Body of pancreas (tissue), 4 donors: ENCODE measurements at regions not wholly inside any gene's neighbourhood (a gene's known extent, or its start where the extent isn't known, plus 50 kb on each side); places are given as distances from the start of the nearest gene placed in this dataset.
"Not testable (repeated sequence)": the region's sequence is repeated elsewhere in the genome, so short reads cannot be mapped to it uniquely, and the experiment has no call there.

Source experiments
- POLR2A ChIP-seq, 3 donors: fragments of 450-650 bp; IDR thresholded peaks; one replicate each; pipeline ENCODE4 v1.6.1; 2016; ENCODE audit warnings: antibody characterized with exemption in 3 of 3, mild to moderate bottlenecking in 2 of 3
- TF ChIP-seq, protein P1 (sequence below), 7 experiments: fragments of 450-650 bp in 4 of 7; fragments of 200-600 bp in 3 of 7; sonication (generic) in 3 of 7; IDR thresholded peaks; one replicate each; pipeline ENCODE4 v1.5.1; 2016 to 2019; ENCODE audit warnings: antibody characterized with exemption in 7 of 7

DNA sequence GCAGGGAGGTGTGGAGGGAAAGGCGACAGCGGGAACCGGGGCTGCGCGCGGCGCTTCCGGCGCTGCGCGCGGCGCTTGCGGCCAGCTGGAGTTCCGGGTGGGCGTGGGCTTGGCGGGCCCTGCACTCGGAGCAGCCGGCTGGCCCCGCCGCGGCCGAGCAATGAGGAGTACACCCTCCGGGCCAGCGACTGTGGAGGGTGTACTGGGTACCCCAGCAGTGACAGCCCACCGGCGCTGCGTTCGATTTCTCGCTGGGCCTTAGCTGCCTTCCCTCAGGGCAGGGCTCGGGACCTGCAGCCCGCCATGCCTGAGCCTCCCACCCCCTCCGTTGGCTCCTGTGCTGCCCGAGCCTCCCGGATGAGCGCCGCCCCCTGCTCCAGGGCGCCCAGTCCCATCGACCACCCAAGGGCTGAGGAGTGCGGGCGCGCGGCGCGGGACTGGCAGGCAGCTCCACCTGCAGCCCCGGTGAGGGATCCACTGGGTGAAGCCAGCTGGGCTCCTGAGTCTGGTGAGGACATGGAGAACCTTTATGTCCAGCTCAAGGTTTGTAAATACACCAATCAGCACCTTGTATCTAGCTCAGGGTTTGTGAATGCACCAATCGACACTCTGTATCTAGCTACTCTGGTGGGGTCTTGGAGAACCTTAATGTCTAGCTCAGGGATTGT lies 444.0 kb downstream of the PRDM9 start:
- TF ChIP-seq, protein P1, sequence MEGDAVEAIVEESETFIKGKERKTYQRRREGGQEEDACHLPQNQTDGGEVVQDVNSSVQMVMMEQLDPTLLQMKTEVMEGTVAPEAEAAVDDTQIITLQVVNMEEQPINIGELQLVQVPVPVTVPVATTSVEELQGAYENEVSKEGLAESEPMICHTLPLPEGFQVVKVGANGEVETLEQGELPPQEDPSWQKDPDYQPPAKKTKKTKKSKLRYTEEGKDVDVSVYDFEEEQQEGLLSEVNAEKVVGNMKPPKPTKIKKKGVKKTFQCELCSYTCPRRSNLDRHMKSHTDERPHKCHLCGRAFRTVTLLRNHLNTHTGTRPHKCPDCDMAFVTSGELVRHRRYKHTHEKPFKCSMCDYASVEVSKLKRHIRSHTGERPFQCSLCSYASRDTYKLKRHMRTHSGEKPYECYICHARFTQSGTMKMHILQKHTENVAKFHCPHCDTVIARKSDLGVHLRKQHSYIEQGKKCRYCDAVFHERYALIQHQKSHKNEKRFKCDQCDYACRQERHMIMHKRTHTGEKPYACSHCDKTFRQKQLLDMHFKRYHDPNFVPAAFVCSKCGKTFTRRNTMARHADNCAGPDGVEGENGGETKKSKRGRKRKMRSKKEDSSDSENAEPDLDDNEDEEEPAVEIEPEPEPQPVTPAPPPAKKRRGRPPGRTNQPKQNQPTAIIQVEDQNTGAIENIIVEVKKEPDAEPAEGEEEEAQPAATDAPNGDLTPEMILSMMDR (IDR thresholded peaks at IDR 0.05), result not testable (repeated sequence)
- not testable (repeated sequence) for TF ChIP-seq POLR2A (IDR thresholded peaks at IDR 0.05)
